K562 (cell line): ENCODE measurements at regions not wholly inside any gene's neighbourhood (a gene's known extent, or its start where the extent isn't known, plus 50 kb on each side); places are given as distances from the start of the nearest gene placed in this dataset.

ENCODE experiments used
- ATAC-seq: fragments of 200-7000 bp; cut with Tn5 transposase; 3 replicates; pipeline ENCODE4 v1.9.1; 2020; ENCODE audit warnings: moderate library complexity
- BruUV-seq: library from RNA; stranded (reverse); fragments of 400-500 nt; replicated peaks from 2 replicates; lab custom pipeline; 2021; lab: Mats Ljungman, UMichigan
- CTCF ChIA-PET: fragments of 300-600 bp; formaldehyde crosslinking; extraction: SDS; loops from one replicate; lab custom pipeline; 2021; ENCODE audit warnings: low intra/inter-chr PET ratio; lab: Yijun Ruan, JAX
- POLR2A ChIA-PET: fragments of 300-600, 350-650 bp; sonication (Branson Sonifier 250); formaldehyde crosslinking; extraction: SDS; loops from one replicate; lab custom pipeline; 2021; ENCODE audit warnings: antibody characterized with exemption, inconsistent platforms; lab: Yijun Ruan, JAX
- DNase-seq, 4 experiments: peaks; one replicate each; pipeline versions ENCODE4 v3.0.0 to v3.0.0-alpha.2; 2011 to 2018; ENCODE audit warnings: low spot score in 3 of 4, mixed read lengths in 3 of 4; ENCODE audit errors: extremely low read depth in 1 of 4
- FAIRE-seq: peaks from 2 replicates; lab custom pipeline; 2011; peaks lifted over from hg19 to GRCh38; lab: Jason Lieb, UNC
- H2AFZ ChIP-seq: 2 replicates; pipeline ENCODE4 v1.6.0; 2011; ENCODE audit warnings: low read depth, low read length, control low read depth, inconsistent platforms
- H3K27ac ChIP-seq: fragments of 200-600 bp; 3 replicates; pipeline ENCODE4 v1.8.0; 2011; ENCODE audit warnings: low read depth, mild to moderate bottlenecking, control low read depth, inconsistent platforms, low read length, moderate library complexity, mixed read lengths; ENCODE audit errors: extremely low read depth
- H3K27me3 ChIP-seq, 2 experiments: fragments of 300-600 bp in 1 of 2; 2 replicates in 1 of 2; 3 replicates in 1 of 2; pipeline versions ENCODE4 v1.6.0 to v1.8.0; 2011; ENCODE audit warnings: inconsistent platforms in 2 of 2, low read length in 2 of 2, mild to moderate bottlenecking in 1 of 2, mixed read lengths in 1 of 2, moderate library complexity in 1 of 2; ENCODE audit not compliant: control insufficient read depth in 2 of 2, insufficient read depth in 2 of 2
- H3K36me3 ChIP-seq: fragments of 300-600 bp; 3 replicates; pipeline ENCODE4 v1.8.0; 2011; ENCODE audit warnings: mild to moderate bottlenecking, low read length, inconsistent platforms; ENCODE audit not compliant: control insufficient read depth, insufficient read depth
- H3K4me1 ChIP-seq, 2 experiments: fragments of 200-600 bp in 1 of 2; replicated peaks in 1 of 2; 2 replicates in 1 of 2; 3 replicates in 1 of 2; pipeline versions ENCODE4 v1.5.1 to v1.8.0; 2011; ENCODE audit warnings: inconsistent platforms in 2 of 2, low read length in 2 of 2, mild to moderate bottlenecking in 1 of 2, mixed read lengths in 1 of 2, moderate library complexity in 1 of 2; ENCODE audit not compliant: control insufficient read depth in 2 of 2, insufficient read depth in 2 of 2
- H3K4me2 ChIP-seq: 2 replicates; pipeline ENCODE4 v1.6.1; 2011; ENCODE audit warnings: low read length, control low read depth, inconsistent platforms, mixed read lengths; ENCODE audit not compliant: insufficient read depth
- H3K4me3 ChIP-seq: fragments of 200-600 bp; sonication (generic), shearing (Covaris generic); 2 replicates; pipeline ENCODE4 v1.5.1; 2016; ENCODE audit warnings: control low read depth, inconsistent platforms
- H3K79me2 ChIP-seq: fragments of 200-600 bp; 3 replicates; pipeline ENCODE4 v1.8.0; 2011; ENCODE audit warnings: low read length, inconsistent platforms; ENCODE audit not compliant: control insufficient read depth, insufficient read depth
- H3K9ac ChIP-seq, 2 experiments: 2 replicates each; pipeline versions ENCODE4 v1.6.0 to v1.6.1; 2011; ENCODE audit warnings: low read depth in 2 of 2, low read length in 2 of 2, control low read depth in 1 of 2, inconsistent platforms in 1 of 2, mild to moderate bottlenecking in 1 of 2, mixed read lengths in 1 of 2; ENCODE audit not compliant: insufficient read depth in 1 of 2
- H3K9me1 ChIP-seq: one replicate; pipeline ENCODE4 v1.6.0; 2011; ENCODE audit warnings: inconsistent platforms, mild to moderate bottlenecking, low read length, moderate library complexity; ENCODE audit not compliant: control insufficient read depth, insufficient read depth
- H3K9me3 ChIP-seq: replicated peaks from 2 replicates; pipeline ENCODE4 v1.5.1; 2011; ENCODE audit warnings: low read depth, low read length, inconsistent platforms; ENCODE audit not compliant: control insufficient read depth, insufficient read depth
- H4K20me1 ChIP-seq: replicated peaks from 2 replicates; pipeline ENCODE4 v1.6.1; 2011; ENCODE audit warnings: low read length, inconsistent platforms, mixed read lengths; ENCODE audit not compliant: control insufficient read depth, insufficient read depth
- ATF3 ChIP-seq, 2 experiments: fragments of 450-650 bp in 1 of 2; sonication (generic) in 1 of 2; formaldehyde crosslinking in 1 of 2; IDR thresholded peaks in 1 of 2; conservative IDR thresholded peaks in 1 of 2; 2 replicates each; pipeline versions ENCODE4 v1.6.1 to v1.8.1; 2016 to 2023; ENCODE audit warnings: mild to moderate bottlenecking in 2 of 2, moderate library complexity in 2 of 2, inconsistent platforms in 1 of 2, missing genetic modification reagents in 1 of 2
- CBX5 ChIP-seq: IDR thresholded peaks from 2 replicates; pipeline ENCODE4 v1.6.1; 2014; ENCODE audit warnings: low read depth, borderline replicate concordance
- CEBPG ChIP-seq, 3 experiments: fragments of 200-800 bp in 1 of 3; sonication (Bioruptor generic) in 1 of 3; sonication (generic) in 1 of 3; formaldehyde crosslinking in 1 of 3; IDR thresholded peaks in 2 of 3; conservative IDR thresholded peaks in 1 of 3; 2 replicates each; pipeline versions ENCODE4 v1.6.1 to v1.8.0; 2016 to 2022; ENCODE audit warnings: missing compliant biosample characterization in 2 of 3, missing genetic modification characterization in 2 of 3, mild to moderate bottlenecking in 1 of 3, missing genetic modification reagents in 1 of 3
- MLLT1 ChIP-seq, 2 experiments: fragments of 450-650 bp; IDR thresholded peaks; 2 replicates each; pipeline ENCODE4 v1.6.1; 2016
- NFATC3 ChIP-seq: fragments of 450-650 bp; IDR thresholded peaks from 2 replicates; pipeline ENCODE4 v1.6.1; 2017; ENCODE audit warnings: mild to moderate bottlenecking
- RB1 ChIP-seq: fragments of 450-650 bp; IDR thresholded peaks from 2 replicates; pipeline ENCODE4 v1.6.1; 2017; ENCODE audit warnings: low read depth, mild to moderate bottlenecking
- SNRNP70 ChIP-seq: fragments of 200-400 bp; formaldehyde crosslinking; optimal IDR thresholded peaks from 2 replicates; pipeline ENCODE3; 2017; ENCODE audit warnings: low read depth, low read length
- ZFP1 ChIP-seq: fragments of 450-650 bp; formaldehyde crosslinking; IDR thresholded peaks from 2 replicates; pipeline ENCODE4 v1.4.0; 2020; ENCODE audit warnings: mild to moderate bottlenecking, mixed read lengths
- in situ Hi-C: fragments of 300-500 bp; cut with MboI; formaldehyde crosslinking; loops from 4 replicates; pipeline ENCODE4 v1.15.0; 2018; ENCODE audit warnings: inconsistent platforms, mixed read lengths
- intact Hi-C: fragments of 100-400 bp; cut with micrococcal nuclease; formaldehyde crosslinking; loops from 2 replicates; pipeline ENCODE4 v1.14.2; 2022

GRCh38 chr9:90249094-90249493 lies 393.5 kb downstream of the DIRAS2 start:
- Histone ChIP-seq H4K20me1 (no peaks in the 10 kb centered on the region), H3K79me2 (no peaks in the 10 kb centered on the region), H3K9me3 (no peaks in the 10 kb centered on the region), H3K4me1 (no peaks in the 10 kb centered on the region), H3K27ac (no peak overlapping the region), H3K36me3 (no peaks in the 10 kb centered on the region), H3K9me1 (no peaks in the 10 kb centered on the region), H3K4me3 (no peak overlapping the region), H2AFZ (no peak overlapping the region), H3K4me2 (no peak overlapping the region), H3K27me3 (no peaks in the 10 kb centered on the region), H3K9ac (no peak overlapping the region)
- ATAC-seq (no peak), FAIRE-seq (no peak), DNase-seq (no peak)
- BruUV-seq: no TSS peak
- intact Hi-C loops (no loop called here), in situ Hi-C loops (no loop called here)
- ChIA-PET CTCF (no interaction called here), POLR2A (no interaction called here)
- peak; percentile 21; the same call in 1 of the 2 replicates for TF ChIP-seq ATF3 (IDR thresholded peaks at IDR 0.05)
- TF ChIP-seq ATF3 (CRISPR knock-in tag; conservative IDR thresholded peaks at IDR 0.05): no peak
- no peak for TF ChIP-seq SNRNP70
- no peak for TF ChIP-seq CEBPG (CRISPR knock-in tag; IDR thresholded peaks at IDR 0.05)
- TF ChIP-seq CEBPG (tag; conservative IDR thresholded peaks at IDR 0.05 in 1 of 2, IDR thresholded peaks at IDR 0.05 in 1 of 2): peak; percentile 40 to 61; a peak in 3 of 4 replicates

GRCh38 chr9:90251316-90251715 lies 391.3 kb downstream of the DIRAS2 start:
- ChIA-PET POLR2A (no interaction called here), CTCF (no interaction called here)
- no peak overlapping the region for H3K4me3 ChIP-seq
- BruUV-seq: no TSS peak
- no peaks in the 10 kb centered on the region for H4K20me1 ChIP-seq
- H3K27ac ChIP-seq: no peak overlapping the region
- in situ Hi-C loops: no loop called here
- no peak for ATAC-seq
- no peak for TF ChIP-seq CBX5
- TF ChIP-seq MLLT1 (IDR thresholded peaks at IDR 0.05): no peak
- TF ChIP-seq ZFP1: no peak
- no peak for TF ChIP-seq RB1
- TF ChIP-seq NFATC3: no peak
- no peaks in the 10 kb centered on the region for H3K36me3 ChIP-seq
- no peak overlapping the region for H2AFZ ChIP-seq
- H3K4me1 ChIP-seq: no peaks in the 10 kb centered on the region
- no peaks in the 10 kb centered on the region for H3K9me1 ChIP-seq
- intact Hi-C loops: no loop called here
- no peaks in the 10 kb centered on the region for H3K27me3 ChIP-seq
- no peak for FAIRE-seq
- no peak for DNase-seq
- no peaks in the 10 kb centered on the region for H3K79me2 ChIP-seq
- no peaks in the 10 kb centered on the region for H3K9me3 ChIP-seq
- no peak overlapping the region for H3K4me2 ChIP-seq
- no peak overlapping the region for H3K9ac ChIP-seq
